Endodermal cell (in vitro differentiated cells): ENCODE measurements at regions not wholly inside any gene's neighbourhood (a gene's known extent, or its start where the extent isn't known, plus 50 kb on each side); places are given as distances from the start of the nearest gene placed in this dataset.

Experiments
- DNase-seq: peaks from one replicate; pipeline ENCODE4 v3.0.0-alpha.2; 2017
- H3K27ac ChIP-seq: 2 replicates; pipeline ENCODE4 v1.5.1; 2013; ENCODE audit warnings: mild to moderate bottlenecking, low read depth, low read length, moderate library complexity
- H3K27me3 ChIP-seq: 2 replicates; pipeline ENCODE4 v1.6.1; 2013; ENCODE audit warnings: mild to moderate bottlenecking, low read length, moderate library complexity; ENCODE audit not compliant: insufficient read depth, control insufficient read depth, poor library complexity, severe bottlenecking
- H3K36me3 ChIP-seq: 2 replicates; pipeline ENCODE4 v1.7.0; 2013; ENCODE audit warnings: mild to moderate bottlenecking, low read length, moderate library complexity; ENCODE audit not compliant: control insufficient read depth, insufficient read depth
- H3K4me1 ChIP-seq: one replicate; pipeline ENCODE4 v1.7.0; 2013; ENCODE audit warnings: low read length; ENCODE audit not compliant: control insufficient read depth, insufficient read depth
- H3K4me3 ChIP-seq: 2 replicates; pipeline ENCODE4 v1.5.1; 2013; ENCODE audit warnings: mild to moderate bottlenecking, low read length, moderate library complexity
- H3K9ac ChIP-seq: 2 replicates; pipeline ENCODE4 v1.6.1; 2013; ENCODE audit warnings: mild to moderate bottlenecking, low read length, moderate library complexity; ENCODE audit not compliant: poor library complexity, severe bottlenecking; ENCODE audit errors: extremely low read depth
- H3K9me3 ChIP-seq: 2 replicates; pipeline ENCODE4 v1.6.1; 2013; ENCODE audit warnings: mild to moderate bottlenecking, low read length, moderate library complexity; ENCODE audit not compliant: control insufficient read depth
- H3K27ac Mint-ChIP-seq: 2 replicates; pipeline ENCODE4 v1.8.0; 2020; ENCODE audit warnings: mixed read lengths
- H3K27me3 Mint-ChIP-seq: 2 replicates; pipeline ENCODE4 v1.8.0; 2021; ENCODE audit warnings: mild to moderate bottlenecking, mixed read lengths; ENCODE audit not compliant: insufficient read depth
- H3K36me3 Mint-ChIP-seq: 2 replicates; pipeline ENCODE4 v1.8.0; 2020; ENCODE audit warnings: low read depth, mixed read lengths
- H3K4me1 Mint-ChIP-seq: 2 replicates; pipeline ENCODE4 v1.8.0; 2020; ENCODE audit warnings: mixed read lengths
- H3K4me3 Mint-ChIP-seq: 2 replicates; pipeline ENCODE4 v1.8.0; 2020; ENCODE audit warnings: mild to moderate bottlenecking, moderate library complexity, mixed read lengths
- H3K9me3 Mint-ChIP-seq: 2 replicates; pipeline ENCODE4 v1.8.0; 2020; ENCODE audit warnings: mild to moderate bottlenecking, mixed read lengths
- WGBS, 2 experiments: methylation state at CpG; one replicate each; pipeline versions ENCODE4 v1.1.5 to v1.1.7; 2013; ENCODE audit warnings: missing lambda C conversion rate in 2 of 2, mixed read lengths in 1 of 2; ENCODE audit not compliant: insufficient coverage in 1 of 2, insufficient read length in 1 of 2; 5-methylcytosine and 5-hydroxymethylcytosine counted together
- TF ChIP-seq, protein P1 (sequence below): fragments of 200-600 bp; sonication (generic); conservative IDR thresholded peaks from 2 replicates; pipeline ENCODE4 v1.5.0; 2021; ENCODE audit warnings: antibody characterized with exemption, mild to moderate bottlenecking

DNA sequence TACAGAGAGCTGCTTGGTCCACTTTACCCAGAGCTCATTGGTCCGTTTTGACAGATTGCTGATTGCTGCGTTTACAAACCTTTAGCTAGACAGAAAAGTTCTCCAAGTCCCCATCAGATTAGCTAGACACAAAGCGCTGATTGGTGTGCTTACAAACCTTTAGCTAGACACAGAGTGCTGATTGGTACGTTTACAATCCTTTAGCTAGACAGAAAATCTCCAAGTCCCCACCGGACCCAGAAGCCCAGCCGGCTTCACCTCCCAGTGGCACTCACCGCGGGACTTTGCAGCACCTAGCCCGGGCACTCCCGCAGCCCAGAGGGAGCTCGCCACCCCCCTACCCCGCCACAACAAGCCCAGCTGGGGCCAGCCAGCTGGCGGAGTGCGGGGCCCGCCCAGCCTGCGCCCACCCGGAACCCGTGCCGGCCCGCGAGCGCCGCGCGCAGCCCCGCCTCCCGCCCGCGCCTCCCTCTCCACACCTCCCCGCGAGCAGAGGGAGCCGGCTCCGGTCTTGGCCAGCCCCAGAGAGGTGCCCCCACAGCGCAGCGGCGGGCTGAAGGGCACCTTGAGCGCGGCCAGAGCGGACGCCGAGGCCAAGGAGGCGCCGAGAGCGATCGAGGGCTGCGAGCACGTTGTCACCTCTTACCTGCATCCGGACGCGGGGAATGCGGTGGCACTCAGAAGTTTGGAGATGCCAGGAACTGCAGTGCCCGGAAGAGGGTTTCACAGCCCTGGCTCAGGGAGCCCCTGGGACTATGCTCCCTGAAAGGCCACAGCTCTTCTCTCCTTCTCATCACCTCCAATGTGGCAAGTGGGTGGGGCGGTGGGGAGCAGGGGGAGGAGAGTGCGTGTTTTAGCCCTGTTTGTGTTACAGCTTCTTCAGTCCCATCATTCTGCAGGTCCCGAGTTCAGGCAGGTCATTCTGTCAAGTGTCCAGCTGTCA lies 1504.5 kb downstream of the CDH11 start:
- Mint-ChIP-seq H3K9me3 (no peaks in the 10 kb centered on the region), H3K4me3 (peak overlapping the region; percentile 50), H3K4me1 (peaks cover 7% of the 10 kb centered on the region), H3K27me3 (peaks cover 4% of the 10 kb centered on the region), H3K27ac (no peak overlapping the region), H3K36me3 (no peaks in the 10 kb centered on the region)
- H3K9ac ChIP-seq, result peak overlapping the region; percentile 6
- H3K27ac ChIP-seq, result no peak overlapping the region
- H3K4me1 ChIP-seq, result no peaks in the 10 kb centered on the region
- WGBS, 2 experiments, result 27 to 44% methylated on average over 22 to 55 of the region's 55 CpGs
- peak overlapping the region; percentile 75 for H3K4me3 ChIP-seq
- no peak for DNase-seq
- no peaks in the 10 kb centered on the region for H3K36me3 ChIP-seq
- no peaks in the 10 kb centered on the region for H3K9me3 ChIP-seq
- TF ChIP-seq, protein P1, sequence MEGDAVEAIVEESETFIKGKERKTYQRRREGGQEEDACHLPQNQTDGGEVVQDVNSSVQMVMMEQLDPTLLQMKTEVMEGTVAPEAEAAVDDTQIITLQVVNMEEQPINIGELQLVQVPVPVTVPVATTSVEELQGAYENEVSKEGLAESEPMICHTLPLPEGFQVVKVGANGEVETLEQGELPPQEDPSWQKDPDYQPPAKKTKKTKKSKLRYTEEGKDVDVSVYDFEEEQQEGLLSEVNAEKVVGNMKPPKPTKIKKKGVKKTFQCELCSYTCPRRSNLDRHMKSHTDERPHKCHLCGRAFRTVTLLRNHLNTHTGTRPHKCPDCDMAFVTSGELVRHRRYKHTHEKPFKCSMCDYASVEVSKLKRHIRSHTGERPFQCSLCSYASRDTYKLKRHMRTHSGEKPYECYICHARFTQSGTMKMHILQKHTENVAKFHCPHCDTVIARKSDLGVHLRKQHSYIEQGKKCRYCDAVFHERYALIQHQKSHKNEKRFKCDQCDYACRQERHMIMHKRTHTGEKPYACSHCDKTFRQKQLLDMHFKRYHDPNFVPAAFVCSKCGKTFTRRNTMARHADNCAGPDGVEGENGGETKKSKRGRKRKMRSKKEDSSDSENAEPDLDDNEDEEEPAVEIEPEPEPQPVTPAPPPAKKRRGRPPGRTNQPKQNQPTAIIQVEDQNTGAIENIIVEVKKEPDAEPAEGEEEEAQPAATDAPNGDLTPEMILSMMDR, result no peak
- H3K27me3 ChIP-seq, result peaks cover 8% of the 10 kb centered on the region

DNA sequence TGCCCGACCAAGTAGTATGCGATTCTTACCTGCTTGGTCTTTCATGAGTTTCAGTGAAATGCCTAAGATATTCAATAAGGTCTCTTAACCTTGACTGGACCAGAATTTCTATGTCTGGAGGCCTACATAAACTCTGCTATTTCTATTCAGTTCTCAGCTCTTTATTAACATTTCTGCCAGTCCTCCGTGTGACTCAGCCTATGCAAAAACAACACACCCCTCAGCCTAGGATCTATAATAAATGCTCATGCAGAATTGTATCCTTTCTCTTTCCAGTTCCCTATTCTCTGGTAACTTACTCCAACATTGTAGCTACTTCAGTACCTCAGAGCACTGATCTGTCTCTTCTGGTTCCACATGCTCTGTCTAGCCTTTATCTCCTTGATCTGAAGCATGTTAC lies 1507.4 kb downstream of the CDH11 start:
- no peak overlapping the region for H3K27ac ChIP-seq
- Mint-ChIP-seq H3K27me3 (peaks cover 4% of the 10 kb centered on the region), H3K4me1 (peaks cover 7% of the 10 kb centered on the region), H3K36me3 (no peaks in the 10 kb centered on the region), H3K4me3 (no peak overlapping the region), H3K27ac (no peak overlapping the region), H3K9me3 (no peaks in the 10 kb centered on the region)
- TF ChIP-seq, protein P1, result no peak
- 93 to 100% methylated on average over 3 of the region's 3 CpGs for WGBS, 2 experiments
- H3K27me3 ChIP-seq, result peaks cover 8% of the 10 kb centered on the region
- peaks cover 4% of the 10 kb centered on the region for H3K9me3 ChIP-seq
- H3K4me1 ChIP-seq, result no peaks in the 10 kb centered on the region
- no peak overlapping the region for H3K4me3 ChIP-seq
- no peak for DNase-seq
- H3K9ac ChIP-seq, result no peak overlapping the region
- H3K36me3 ChIP-seq, result no peaks in the 10 kb centered on the region

DNA sequence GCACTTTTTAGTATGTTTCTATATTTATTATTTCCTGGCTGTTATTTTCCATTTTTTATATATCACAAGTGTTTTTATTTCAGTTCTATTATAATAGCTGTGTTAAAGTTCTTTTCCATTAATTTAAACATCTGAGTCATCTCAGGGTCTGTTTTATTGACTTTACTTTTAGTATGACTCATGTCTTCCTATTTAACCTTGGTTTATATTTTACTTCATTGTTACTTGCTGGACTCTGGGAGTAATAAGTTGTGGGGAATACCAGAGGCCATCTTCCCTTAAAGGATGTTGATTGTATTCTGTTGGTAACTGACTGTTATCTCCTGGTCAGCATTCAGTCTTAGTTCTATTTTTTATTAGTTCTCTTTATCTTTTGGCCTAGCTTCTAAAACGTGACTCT lies 1508.2 kb downstream of the CDH11 start:
- Mint-ChIP-seq H3K36me3 (no peaks in the 10 kb centered on the region), H3K4me3 (no peak overlapping the region), H3K27me3 (peaks cover 4% of the 10 kb centered on the region), H3K27ac (no peak overlapping the region), H3K4me1 (peaks cover 7% of the 10 kb centered on the region), H3K9me3 (no peaks in the 10 kb centered on the region)
- H3K27ac ChIP-seq, result no peak overlapping the region
- no peak overlapping the region for H3K4me3 ChIP-seq
- no CpG with 5 or more reads among the region's 1 CpG for WGBS, 2 experiments
- no peak overlapping the region for H3K9ac ChIP-seq
- H3K9me3 ChIP-seq, result peaks cover 4% of the 10 kb centered on the region
- DNase-seq, result no peak
- TF ChIP-seq, protein P1, result no peak
- no peaks in the 10 kb centered on the region for H3K36me3 ChIP-seq
- H3K27me3 ChIP-seq, result peaks cover 8% of the 10 kb centered on the region
- H3K4me1 ChIP-seq, result no peaks in the 10 kb centered on the region
